GM18517 (cell line): ENCODE measurements at regions not wholly inside any gene's neighbourhood (a gene's known extent, or its start where the extent isn't known, plus 50 kb on each side); places are given as distances from the start of the nearest gene placed in this dataset.

Source experiments
- ATAC-seq: cut with Tn5 transposase; IDR thresholded peaks from one replicate; pipeline ENCODE4 v1.9.1; 2021; ENCODE audit warnings: mild to moderate bottlenecking, moderate library complexity; ENCODE audit not compliant: unreplicated experiment

- no peak for ATAC-seq
Observed at GRCh38 chr12:82054566-82054965, 295.4 kb upstream of the PPFIA2 start.

- ATAC-seq, result no peak
Observed at GRCh38 chr12:82047446-82047845, 288.3 kb upstream of the PPFIA2 start.

GRCh38 chr12:82040987-82041743, 282.0 kb upstream of the PPFIA2 start:
- ATAC-seq, result peak; percentile 78

DNA sequence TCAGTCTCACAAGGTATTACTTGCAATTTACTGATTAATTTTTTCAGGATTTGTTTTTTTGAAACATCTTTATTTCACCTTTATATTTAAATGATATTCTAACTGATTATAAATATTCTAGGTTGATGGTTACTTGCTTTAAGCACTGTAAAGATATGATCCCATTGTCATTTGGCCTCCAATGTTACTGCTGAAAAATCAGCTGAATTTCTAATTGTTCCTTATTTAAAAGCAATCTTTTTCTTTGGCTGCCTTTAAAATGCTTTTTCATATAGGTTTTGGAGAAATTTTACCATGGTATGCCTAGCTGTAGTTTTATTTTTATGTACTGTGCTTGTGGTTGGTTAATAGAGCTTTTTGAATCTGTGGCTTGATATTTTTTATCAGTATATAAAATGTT, 275.6 kb upstream of the PPFIA2 start:
- no peak for ATAC-seq

- ATAC-seq, result no peak
Observed at GRCh38 chr12:82029936-82030335, 270.8 kb upstream of the PPFIA2 start.

- no peak for ATAC-seq
Observed at GRCh38 chr12:82028772-82029171, 269.6 kb upstream of the PPFIA2 start.

DNA sequence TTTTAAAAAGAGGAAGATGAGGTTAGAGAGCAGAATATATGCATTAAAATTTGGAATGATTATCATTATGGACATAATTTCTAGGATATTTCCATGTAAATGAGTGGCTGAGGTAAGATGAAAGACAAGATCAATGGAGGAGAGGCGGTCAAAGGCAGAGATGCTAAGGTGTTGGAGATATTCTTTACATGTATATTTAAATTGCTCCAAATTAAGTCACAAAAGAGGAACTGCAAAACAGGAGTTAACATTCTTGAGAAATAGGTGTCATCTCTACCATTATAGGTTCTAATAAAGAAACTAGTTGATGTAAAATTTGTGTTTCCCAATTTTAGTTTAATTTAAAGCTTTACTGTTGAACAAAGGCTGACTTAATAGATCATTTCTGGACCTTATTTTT, 268.5 kb upstream of the PPFIA2 start:
- ATAC-seq, result no peak

DNA sequence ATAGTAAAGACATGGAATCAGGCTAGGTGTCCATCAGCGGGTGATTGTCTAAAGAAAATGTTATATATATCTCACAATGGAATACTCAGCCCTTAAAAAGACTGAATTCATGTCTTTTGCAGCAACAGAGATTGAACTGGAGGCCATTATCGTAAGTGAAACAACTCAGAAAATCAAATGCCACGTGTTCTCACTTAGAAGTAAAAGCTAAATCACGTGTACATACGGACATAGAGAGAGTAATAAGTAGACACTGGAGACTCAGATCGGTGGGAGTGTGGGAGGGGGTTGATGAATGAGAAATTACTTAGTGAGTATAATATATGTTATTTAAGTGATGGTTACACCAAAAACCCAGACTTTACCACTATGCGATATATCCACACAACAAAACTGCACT, 266.3 kb upstream of the PPFIA2 start:
- no peak for ATAC-seq

DNA sequence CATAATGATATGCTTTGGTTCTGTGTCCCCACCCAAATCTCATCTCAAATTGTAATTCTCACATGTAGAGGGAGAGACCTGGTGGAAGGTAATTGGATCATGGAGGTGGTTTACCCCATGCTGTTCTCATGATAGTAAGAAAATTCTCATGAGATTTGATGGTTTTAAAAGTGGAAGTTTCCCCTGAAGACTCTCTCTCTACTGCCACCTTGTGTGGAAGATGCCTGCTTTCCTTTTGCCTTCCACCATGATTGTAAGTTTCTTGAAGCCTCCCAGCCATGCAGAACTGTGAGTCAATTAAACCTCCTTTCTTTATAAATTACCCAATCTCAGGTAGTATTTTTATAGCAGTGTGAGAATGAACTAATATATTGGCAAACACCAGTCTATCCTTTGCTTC, 260.4 kb upstream of the PPFIA2 start:
- ATAC-seq, result no peak

DNA sequence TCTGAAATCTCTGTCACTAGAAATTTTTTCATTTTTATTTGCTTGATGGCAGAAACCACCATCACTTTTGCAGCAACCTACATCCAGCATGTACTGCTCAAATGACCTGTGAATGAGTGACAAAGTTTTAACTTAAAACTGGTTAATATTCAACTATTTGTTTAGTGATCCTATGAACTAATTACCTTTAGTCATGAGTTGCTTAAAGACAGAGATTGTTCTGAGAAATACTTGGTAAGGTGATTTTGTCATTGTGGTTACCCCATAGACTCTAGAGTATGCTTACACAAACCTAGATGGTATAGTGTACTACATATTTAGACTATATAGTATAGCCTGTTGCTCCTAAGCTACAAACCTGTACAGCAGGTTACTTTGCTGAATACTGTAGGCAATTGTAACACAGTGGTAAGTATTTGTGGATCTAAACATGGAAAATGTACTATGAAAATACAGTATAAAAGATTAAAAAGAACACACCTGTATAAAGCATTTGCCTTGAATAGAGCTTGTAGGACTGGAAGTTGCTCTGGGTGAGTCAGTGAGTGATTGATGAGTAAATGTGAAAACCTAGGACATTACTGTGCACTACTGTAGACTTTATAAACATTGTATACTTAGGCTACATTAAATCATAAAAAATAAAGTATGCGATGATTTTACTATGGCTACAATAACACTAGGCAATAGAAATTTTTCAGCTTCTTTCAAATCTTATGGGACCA, 256.6 kb upstream of the PPFIA2 start:
- peak; percentile 87 for ATAC-seq

DNA sequence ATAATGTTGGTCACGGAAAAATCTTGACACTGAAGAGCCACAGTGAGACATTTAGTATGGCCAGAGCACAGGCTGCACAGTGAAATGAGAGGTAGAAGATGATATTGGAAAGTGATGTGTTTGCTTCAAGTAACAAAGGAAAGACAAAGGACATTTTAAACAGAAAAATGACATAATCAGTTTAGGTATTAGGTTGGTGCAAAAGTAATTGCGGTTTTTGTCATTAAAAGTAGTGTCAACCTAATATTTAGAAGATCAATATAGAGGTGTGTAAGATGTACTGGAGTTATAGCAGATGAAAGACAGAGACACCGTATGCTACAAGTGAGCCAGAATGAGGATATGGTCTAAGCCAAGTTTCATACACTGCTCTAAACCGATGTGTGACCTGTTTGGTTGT, 253.0 kb upstream of the PPFIA2 start:
- ATAC-seq, result no peak

- no peak for ATAC-seq
Observed at GRCh38 chr12:82009524-82009923, 250.4 kb upstream of the PPFIA2 start.

DNA sequence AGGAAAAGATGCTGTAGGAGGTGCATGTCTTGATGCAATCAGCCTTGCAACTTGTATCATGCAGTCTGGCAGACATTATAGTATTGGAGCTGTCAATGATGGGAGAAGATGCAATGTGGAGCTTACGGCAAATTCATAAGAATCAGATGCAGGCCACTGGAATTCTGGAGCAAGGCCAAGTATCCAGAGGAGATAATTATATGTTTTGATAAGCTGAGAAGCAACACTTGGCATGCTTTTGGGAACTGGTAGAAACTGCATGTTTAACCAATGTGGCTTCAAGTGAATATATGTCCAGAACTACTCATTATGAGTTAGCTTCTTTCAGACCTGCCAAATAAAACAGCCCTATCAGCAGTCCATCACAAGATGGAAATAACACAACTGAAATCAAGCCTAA, 249.1 kb upstream of the PPFIA2 start:
- ATAC-seq, result no peak

GRCh38 chr12:81998761-81999378, 239.7 kb upstream of the PPFIA2 start:
- no peak for ATAC-seq

DNA sequence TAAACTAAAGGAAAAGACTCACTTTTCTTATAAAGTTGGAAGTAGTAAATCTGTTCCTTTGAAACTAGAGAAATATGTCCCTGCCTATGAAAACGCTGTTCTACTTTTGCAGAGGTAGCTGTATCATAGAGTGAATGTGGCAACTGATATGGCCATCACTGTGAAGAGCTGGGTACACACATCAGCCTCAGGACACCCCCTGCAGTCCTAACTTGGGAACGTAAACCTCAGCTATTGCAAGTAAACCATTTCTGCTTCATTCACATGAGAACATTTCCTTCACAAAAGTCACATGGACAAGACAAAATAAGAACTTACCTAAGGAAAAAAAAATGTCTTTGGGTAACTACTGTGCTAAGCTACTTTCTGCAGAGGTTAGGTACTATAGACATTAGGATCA, 233.3 kb upstream of the PPFIA2 start:
- no peak for ATAC-seq

- ATAC-seq, result no peak
Observed at GRCh38 chr12:81991868-81992267, 232.7 kb upstream of the PPFIA2 start.

DNA sequence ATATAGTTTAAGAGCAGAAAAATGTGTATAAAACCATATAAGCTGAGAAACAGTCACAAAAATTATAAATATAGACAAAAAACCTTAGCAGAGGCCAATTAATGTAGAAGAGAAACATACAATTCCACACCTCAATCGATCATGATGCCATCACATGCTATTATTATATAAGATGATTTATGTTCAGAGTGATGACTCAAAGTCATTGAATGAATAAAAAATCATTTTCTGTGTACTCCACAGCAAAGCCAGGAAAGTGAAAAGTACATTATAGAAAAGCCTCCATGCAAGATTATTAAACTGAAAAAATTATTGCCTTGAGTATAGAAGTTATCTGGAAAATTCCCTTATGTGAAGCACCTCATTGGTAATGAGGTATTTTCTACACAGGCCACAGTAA, 229.2 kb upstream of the PPFIA2 start:
- ATAC-seq, result no peak

DNA sequence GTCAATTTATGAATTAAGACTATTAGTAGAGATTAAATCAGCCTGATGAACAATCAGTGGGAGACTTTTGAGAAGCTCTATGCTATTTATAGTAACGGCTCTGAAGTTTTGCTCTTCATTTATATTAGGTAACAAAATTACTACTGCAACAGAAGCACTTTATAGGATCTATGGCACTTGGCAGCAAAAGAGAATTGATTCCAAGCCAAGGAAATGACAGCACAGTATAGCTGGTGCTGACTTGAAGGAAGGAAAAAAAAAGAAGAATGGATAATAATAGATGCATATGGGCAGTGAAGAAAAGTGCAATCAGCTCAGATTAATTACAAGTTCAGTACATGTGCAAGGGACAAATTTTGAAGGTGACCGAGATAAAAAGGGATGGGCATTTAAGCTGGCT, 228.2 kb upstream of the PPFIA2 start:
- ATAC-seq, result no peak

GRCh38 chr12:81976661-81977060, 217.5 kb upstream of the PPFIA2 start:
- ATAC-seq, result no peak

DNA sequence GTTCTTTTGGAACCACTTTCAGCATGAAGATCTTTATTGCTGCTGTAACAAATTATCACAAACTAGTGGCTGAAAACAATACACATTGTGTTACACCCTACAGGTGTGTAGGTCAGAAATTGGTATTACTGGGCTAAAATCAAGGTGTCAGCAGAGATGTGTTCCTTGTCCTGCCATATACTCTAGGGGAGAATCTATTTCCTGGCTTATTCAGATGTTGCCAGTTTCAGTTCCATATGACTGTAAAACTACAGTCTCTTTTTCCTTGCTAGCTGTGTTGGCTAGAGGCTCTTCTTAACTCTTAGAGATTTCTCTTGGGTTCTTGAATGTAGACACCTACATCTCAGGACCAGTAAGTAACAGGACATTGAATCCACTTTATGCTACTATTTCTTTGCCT, 215.6 kb upstream of the PPFIA2 start:
- no peak for ATAC-seq

- ATAC-seq, result no peak
Observed at GRCh38 chr12:81968421-81968820, 209.3 kb upstream of the PPFIA2 start.

GRCh38 chr12:81963636-81964035, 204.5 kb upstream of the PPFIA2 start:
- ATAC-seq, result no peak
